Amygdala (tissue), 56 donors: ENCODE measurements at regions not wholly inside any gene's neighbourhood (a gene's known extent, or its start where the extent isn't known, plus 50 kb on each side); places are given as distances from the start of the nearest gene placed in this dataset.
"Not testable (repeated sequence)": the region's sequence is repeated elsewhere in the genome, so short reads cannot be mapped to it uniquely, and the experiment has no call there.

ENCODE experiments used
- DNase-seq, 56 donors: peaks; one replicate each; lab custom pipeline; 2025; lab: John Stamatoyannopoulos, UW

- DNase-seq, result no peak
These were observed 132.7 kb upstream of the GMNC start for GRCh38 chr3:190995156-190995555.

- no peak for DNase-seq
These were observed 128.4 kb upstream of the GMNC start for GRCh38 chr3:190990898-190991297.

- DNase-seq, result no peak
These were observed 126.7 kb upstream of the GMNC start for GRCh38 chr3:190989218-190989617.

- no peak for DNase-seq
These were observed 125.6 kb upstream of the GMNC start for GRCh38 chr3:190988102-190988501.

GRCh38 chr3:190984502-190985244, 122.2 kb upstream of the GMNC start:
- no peak for DNase-seq

- no peak for DNase-seq
These were observed 121.4 kb upstream of the GMNC start for GRCh38 chr3:190983875-190984274.

GRCh38 chr3:190973771-190974170, 111.3 kb upstream of the GMNC start:
- no peak for DNase-seq

GRCh38 chr3:190972840-190973270, 110.4 kb upstream of the GMNC start:
- DNase-seq, result no peak

GRCh38 chr3:190972196-190972595, 109.7 kb upstream of the GMNC start:
- no peak for DNase-seq

GRCh38 chr3:190970560-190970959, 108.1 kb upstream of the GMNC start:
- no peak for DNase-seq

- DNase-seq, result no peak
These were observed 106.1 kb upstream of the GMNC start for GRCh38 chr3:190968616-190969015.

- not testable (repeated sequence) for DNase-seq
These were observed 102.4 kb upstream of the GMNC start for GRCh38 chr3:190964931-190965330.

GRCh38 chr3:190959077-190959476, 96.6 kb upstream of the GMNC start:
- no peak for DNase-seq

- no peak for DNase-seq
These were observed 79.3 kb upstream of the GMNC start for GRCh38 chr3:190941694-190942260.

GRCh38 chr3:190934616-190935015, 72.1 kb upstream of the GMNC start:
- not testable (repeated sequence) for DNase-seq

GRCh38 chr3:190926619-190927018, 64.1 kb upstream of the GMNC start:
- DNase-seq, result no peak

- DNase-seq, result no peak
These were observed 50.2 kb upstream of the GMNC start for GRCh38 chr3:190912736-190913135.
